DND-41 (cell line): ENCODE measurements at regions not wholly inside any gene's neighbourhood (a gene's known extent, or its start where the extent isn't known, plus 50 kb on each side); places are given as distances from the start of the nearest gene placed in this dataset.
A peak's percentile ranks its signal among the peaks of the same experiment; 100 is the strongest.

ENCODE experiments used
- ATAC-seq: fragments of 200-7000 bp; cut with Tn5 transposase; 3 replicates; pipeline ENCODE4 v1.9.1; 2021; ENCODE audit warnings: low read depth; ENCODE audit not compliant: insufficient read depth
- DNase-seq: peaks from one replicate; pipeline ENCODE4 v3.0.0-alpha.2; 2020
- H2AFZ ChIP-seq: 2 replicates; pipeline ENCODE4 v1.6.0; 2012; ENCODE audit warnings: low read depth, low read length
- H3K27ac ChIP-seq: 2 replicates; pipeline ENCODE4 v1.5.1; 2012; ENCODE audit warnings: low read length, inconsistent platforms
- H3K27me3 ChIP-seq: fragments of 200-600 bp; sonication (generic); 2 replicates; pipeline ENCODE4 v1.6.0; 2012; ENCODE audit warnings: low read length, mild to moderate bottlenecking, inconsistent platforms; ENCODE audit not compliant: insufficient read depth, poor library complexity
- H3K36me3 ChIP-seq: 2 replicates; pipeline ENCODE4 v1.5.1; 2012; ENCODE audit warnings: low read length, inconsistent platforms; ENCODE audit not compliant: insufficient read depth
- H3K4me1 ChIP-seq: 2 replicates; pipeline ENCODE4 v1.5.1; 2012; ENCODE audit warnings: mild to moderate bottlenecking, low read length; ENCODE audit not compliant: insufficient read depth
- H3K4me2 ChIP-seq: 2 replicates; pipeline ENCODE4 v1.6.0; 2012; ENCODE audit warnings: mild to moderate bottlenecking, moderate library complexity, low read length, inconsistent platforms; ENCODE audit not compliant: insufficient read depth
- H3K4me3 ChIP-seq, 2 experiments: fragments of 200-600 bp in 1 of 2; shearing (Covaris generic) in 1 of 2; 2 replicates each; pipeline ENCODE4 v1.5.1; 2012 to 2016; ENCODE audit warnings: inconsistent platforms in 2 of 2, low read length in 2 of 2, mild to moderate bottlenecking in 2 of 2, low read depth in 1 of 2, moderate library complexity in 1 of 2
- H3K79me2 ChIP-seq: 2 replicates; pipeline ENCODE4 v1.6.0; 2012; ENCODE audit warnings: low read length, inconsistent platforms; ENCODE audit not compliant: insufficient read depth
- H3K9ac ChIP-seq: 2 replicates; pipeline ENCODE4 v1.6.0; 2012; ENCODE audit warnings: low read depth, mild to moderate bottlenecking, inconsistent platforms, low read length, moderate library complexity
- H3K9me3 ChIP-seq: 2 replicates; pipeline ENCODE4 v1.5.1; 2012; ENCODE audit warnings: low read length, moderate library complexity, mild to moderate bottlenecking, inconsistent platforms; ENCODE audit not compliant: insufficient read depth, severe bottlenecking
- H4K20me1 ChIP-seq: 2 replicates; pipeline ENCODE4 v1.6.0; 2012; ENCODE audit warnings: low read length; ENCODE audit not compliant: insufficient read depth
- CTCF ChIP-seq: IDR thresholded peaks from 2 replicates; pipeline ENCODE4 v1.5.1; 2012; ENCODE audit warnings: borderline replicate concordance, low read length, moderate library complexity, mild to moderate bottlenecking; ENCODE audit not compliant: poor library complexity, severe bottlenecking; ENCODE audit errors: extremely low read depth
- EZH2 ChIP-seq: IDR thresholded peaks from 3 replicates; pipeline ENCODE4 v1.6.1; 2012; ENCODE audit warnings: borderline replicate concordance, low read depth, mild to moderate bottlenecking, moderate library complexity, low read length, inconsistent platforms; ENCODE audit not compliant: severe bottlenecking

GRCh38 chr2:239717319-239717675, 307.8 kb downstream of the NDUFA10 start:
- Histone ChIP-seq H3K4me3 (no peak overlapping the region), H2AFZ (no peak overlapping the region), H4K20me1 (no peaks in the 10 kb centered on the region), H3K9me3 (peaks cover 8% of the 10 kb centered on the region), H3K4me2 (no peak overlapping the region), H3K27me3 (no peaks in the 10 kb centered on the region), H3K36me3 (no peaks in the 10 kb centered on the region), H3K4me1 (peaks cover 13% of the 10 kb centered on the region), H3K9ac (no peak overlapping the region), H3K79me2 (no peaks in the 10 kb centered on the region), H3K27ac (peak overlapping the region; percentile 39)
- no peak for DNase-seq
- peak; percentile 41 for ATAC-seq
- TF ChIP-seq CTCF = no peak
- TF ChIP-seq EZH2 = no peak

- H3K27me3 ChIP-seq = no peaks in the 10 kb centered on the region
- ATAC-seq (peak; percentile 34; the same call in 2 of the 3 replicates), DNase-seq (peak; percentile 32)
- H3K4me3 ChIP-seq = no peak overlapping the region
- H3K79me2 ChIP-seq = no peaks in the 10 kb centered on the region
- no peak overlapping the region for H3K4me2 ChIP-seq
- peaks cover 13% of the 10 kb centered on the region for H3K4me1 ChIP-seq
- H3K9me3 ChIP-seq = peaks cover 11% of the 10 kb centered on the region
- no peak overlapping the region for H3K9ac ChIP-seq
- H3K27ac ChIP-seq = peak overlapping the region; percentile 39
- no peak overlapping the region for H2AFZ ChIP-seq
- no peaks in the 10 kb centered on the region for H3K36me3 ChIP-seq
- TF ChIP-seq EZH2 (no peak), CTCF (no peak)
- H4K20me1 ChIP-seq = no peaks in the 10 kb centered on the region
Measured at GRCh38 chr2:239716536-239717318, 308.4 kb downstream of the NDUFA10 start.

- Histone ChIP-seq H4K20me1 (no peaks in the 10 kb centered on the region), H3K27me3 (no peaks in the 10 kb centered on the region), H3K9me3 (peaks cover 11% of the 10 kb centered on the region), H3K36me3 (no peaks in the 10 kb centered on the region), H3K9ac (no peak overlapping the region), H3K4me3 (no peak overlapping the region), H2AFZ (no peak overlapping the region), H3K79me2 (no peaks in the 10 kb centered on the region), H3K4me2 (no peak overlapping the region), H3K27ac (no peak overlapping the region), H3K4me1 (peaks cover 13% of the 10 kb centered on the region)
- TF ChIP-seq CTCF (no peak), EZH2 (no peak)
- no peak for ATAC-seq
- no peak for DNase-seq
Measured at GRCh38 chr2:239716009-239716408, 309.1 kb downstream of the NDUFA10 start.
